Brain pericyte (primary cell): ENCODE measurements at regions not wholly inside any gene's neighbourhood (a gene's known extent, or its start where the extent isn't known, plus 50 kb on each side); places are given as distances from the start of the nearest gene placed in this dataset.

ENCODE experiments used
- DNase-seq: peaks from one replicate; pipeline ENCODE4 v3.0.0-alpha.2; 2012; ENCODE audit warnings: low read depth, low spot score

DNA sequence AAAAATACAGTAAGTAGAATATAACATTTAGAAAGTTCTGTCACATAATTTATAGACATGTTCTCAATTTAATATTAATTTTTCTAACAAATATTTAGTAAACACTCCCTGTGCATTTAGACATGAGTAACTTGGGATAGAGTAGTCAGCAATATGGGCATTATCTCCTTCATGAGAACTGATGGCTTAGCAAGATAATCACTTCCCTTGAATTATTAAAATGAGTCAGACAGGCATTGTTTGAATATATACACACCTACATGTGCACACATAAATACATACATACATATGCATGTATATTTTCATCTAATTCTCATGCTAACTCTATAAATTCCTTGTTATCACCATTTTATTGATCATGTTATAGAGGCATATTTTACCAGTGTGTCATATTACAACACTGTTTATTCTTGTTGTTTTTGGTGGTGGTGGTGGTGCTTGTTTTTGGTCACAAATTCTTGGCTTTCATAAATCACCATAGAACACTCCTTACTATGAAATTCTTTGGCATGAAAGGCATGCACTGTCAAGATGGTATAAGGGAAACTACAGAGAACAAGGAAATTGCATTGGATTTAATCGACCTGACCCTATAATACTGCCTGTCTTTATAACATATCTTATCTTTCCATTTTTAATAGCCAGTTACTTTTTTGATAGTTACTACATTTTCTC lies 434.5 kb upstream of the MANEA start:
- DNase-seq, result no peak

GRCh38 chr6:95143408-95144180 lies 433.7 kb upstream of the MANEA start:
- no peak for DNase-seq

- no peak for DNase-seq
Observed at GRCh38 chr6:95145457-95145856, 431.9 kb upstream of the MANEA start.

DNA sequence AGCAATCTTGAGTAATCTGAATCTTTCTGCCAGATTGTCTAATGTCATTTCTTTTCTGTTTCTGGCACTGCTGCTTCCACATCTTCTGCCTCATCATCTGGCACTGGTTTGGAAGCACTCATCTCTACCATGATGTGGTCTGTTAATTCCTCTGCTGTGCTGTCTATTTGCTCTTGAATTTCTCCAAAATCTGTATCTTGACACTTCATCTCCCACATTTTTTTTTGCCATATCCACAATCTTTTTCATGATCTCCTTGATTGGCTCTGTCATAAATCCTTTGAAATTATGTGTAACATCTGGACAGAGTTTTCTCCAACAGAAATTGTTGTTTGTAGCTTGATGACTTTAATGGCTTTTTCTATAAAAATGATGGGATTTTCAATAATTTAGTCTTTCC lies 417.8 kb upstream of the MANEA start:
- no peak for DNase-seq

DNA sequence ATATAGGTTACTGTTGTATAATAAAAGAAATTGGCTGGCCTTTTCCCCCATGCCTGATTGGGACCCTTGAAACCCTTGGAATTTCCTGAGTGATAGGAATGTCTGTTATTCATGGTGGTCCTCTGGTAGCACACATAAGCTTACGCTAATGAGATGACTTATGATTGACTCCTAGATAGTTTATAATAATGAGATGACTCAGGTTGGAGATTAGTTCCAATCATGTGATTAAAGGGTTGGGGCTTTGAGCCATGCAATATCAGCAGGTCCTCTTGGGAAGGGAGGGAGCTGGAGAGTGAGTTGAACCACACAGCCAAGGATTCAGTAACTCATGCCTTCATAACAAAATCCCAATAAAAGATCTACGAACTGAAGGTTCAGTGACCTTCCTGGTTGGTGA lies 407.6 kb upstream of the MANEA start:
- no peak for DNase-seq

DNA sequence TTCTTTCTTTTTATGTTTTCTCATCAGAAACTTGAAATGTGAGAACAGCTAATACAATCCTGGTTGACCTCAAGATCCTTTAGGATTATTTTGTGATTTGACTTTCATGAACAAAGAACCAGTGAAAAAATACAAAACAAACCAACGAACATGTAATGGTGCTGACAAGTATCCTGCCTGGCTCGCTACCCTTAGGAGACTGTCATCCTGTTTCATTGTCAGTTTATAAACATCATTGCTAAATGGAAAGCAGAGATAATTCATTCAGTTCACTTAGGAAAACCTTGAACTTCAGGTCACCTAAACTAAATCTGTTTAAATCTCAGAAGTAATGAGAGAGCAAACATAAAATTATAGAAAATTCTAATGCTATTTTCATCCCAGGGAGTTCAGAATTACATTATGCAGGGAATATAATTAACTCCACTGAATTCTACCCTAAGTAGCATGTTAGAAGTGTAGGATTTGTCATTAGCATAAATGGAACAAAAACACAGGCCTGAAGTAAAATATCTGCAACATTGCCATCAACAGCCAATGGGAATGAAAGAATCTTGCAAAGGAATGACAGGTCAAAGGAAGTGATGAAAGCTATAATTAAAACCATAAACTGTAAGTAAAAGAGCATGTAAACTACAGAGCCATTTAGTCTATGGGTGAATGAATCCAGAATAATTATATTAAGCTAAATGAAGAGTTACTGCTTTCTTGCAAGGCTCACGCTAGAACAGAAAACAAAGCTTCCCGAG lies 401.2 kb upstream of the MANEA start:
- DNase-seq, result no peak

GRCh38 chr6:95185874-95186273 lies 391.5 kb upstream of the MANEA start:
- DNase-seq, result no peak

DNA sequence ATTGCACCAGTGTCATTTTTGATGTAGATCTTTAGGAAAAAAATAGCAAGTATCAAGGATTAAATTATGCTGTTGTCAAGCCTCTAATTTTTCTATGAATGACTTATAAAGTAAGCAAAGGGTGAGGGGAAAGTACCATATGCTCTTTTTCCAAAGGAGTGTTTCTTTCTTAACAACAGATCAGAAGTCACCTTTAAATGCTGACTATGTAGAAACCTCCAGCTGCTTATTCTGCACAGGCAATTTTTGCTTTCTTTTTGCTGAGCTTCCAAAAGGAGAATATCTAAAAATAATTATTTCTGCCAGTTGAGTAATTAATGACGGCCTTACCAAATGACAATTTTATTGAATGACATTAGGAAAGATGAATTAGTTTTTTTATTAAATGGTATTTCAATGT lies 390.6 kb upstream of the MANEA start:
- DNase-seq, result no peak

- no peak for DNase-seq
Observed at GRCh38 chr6:95197590-95197989, 379.7 kb upstream of the MANEA start.

DNA sequence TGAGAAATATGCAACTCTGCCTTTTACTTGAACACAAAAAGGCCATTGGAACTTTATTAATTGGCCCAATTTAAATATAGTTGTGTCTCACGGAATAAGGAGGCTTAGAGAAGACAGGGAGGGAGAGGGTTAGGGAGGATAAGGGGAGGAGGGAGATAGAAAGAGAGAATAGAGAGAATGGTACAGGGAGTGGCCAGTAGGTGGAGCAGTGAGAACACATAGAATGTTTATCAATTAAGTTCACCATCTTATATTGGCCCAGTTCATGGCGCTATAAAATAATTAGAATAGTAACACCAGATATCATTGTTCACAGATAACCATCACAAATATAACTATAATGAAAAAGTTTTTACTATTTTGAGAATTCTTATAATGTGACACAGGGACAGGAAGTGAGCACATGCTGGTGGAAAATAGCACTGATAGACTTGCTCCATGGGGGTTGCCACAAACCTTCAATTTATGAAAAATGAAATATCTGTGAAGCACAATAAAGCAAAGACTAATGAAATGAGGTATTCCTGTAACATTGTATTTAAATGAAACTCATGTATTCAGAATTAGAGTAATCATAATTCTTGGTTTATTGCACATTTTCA lies 374.1 kb upstream of the MANEA start:
- no peak for DNase-seq

- no peak for DNase-seq
Observed at GRCh38 chr6:95204178-95204577, 373.2 kb upstream of the MANEA start.

- no peak for DNase-seq
Observed at GRCh38 chr6:95208621-95209020, 368.7 kb upstream of the MANEA start.

DNA sequence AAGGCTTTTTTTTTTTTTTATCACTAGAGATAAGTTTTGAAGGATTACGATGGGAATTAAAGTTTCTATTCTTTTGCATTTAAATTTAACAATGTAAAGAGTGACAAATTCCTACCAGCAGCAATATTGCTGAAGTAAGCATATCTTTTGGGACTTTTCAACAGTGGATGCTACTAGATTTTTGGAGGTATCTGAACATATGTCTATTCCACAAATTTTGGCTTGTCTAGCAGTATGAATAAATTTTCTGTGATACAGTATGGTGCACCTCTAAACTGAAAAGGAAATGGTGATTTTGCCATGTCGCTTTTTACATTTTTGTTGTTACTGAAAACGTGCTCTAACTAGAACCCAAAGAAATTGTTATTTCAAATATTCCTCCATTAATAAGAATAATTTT lies 368.3 kb upstream of the MANEA start:
- DNase-seq, result no peak

- no peak for DNase-seq
Observed at GRCh38 chr6:95216555-95216954, 360.8 kb upstream of the MANEA start.

DNA sequence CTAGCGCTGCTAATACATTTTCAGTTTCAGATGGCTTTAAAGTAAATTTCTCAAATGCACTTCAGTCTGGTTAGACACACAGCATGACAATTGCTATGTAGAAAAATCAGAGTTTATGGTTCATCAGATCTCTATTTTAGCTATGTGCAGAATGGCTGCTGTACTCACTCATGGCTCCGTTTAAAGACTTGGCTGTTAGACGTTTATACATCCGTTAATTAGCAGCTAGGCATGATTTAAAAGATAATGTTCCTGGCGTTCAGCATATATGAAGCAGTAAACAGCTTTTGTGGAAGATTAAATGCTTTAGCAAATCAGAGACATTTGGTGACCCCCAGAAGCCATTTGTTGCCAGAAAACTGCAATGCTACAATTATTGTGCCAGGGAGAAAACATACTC lies 350.0 kb upstream of the MANEA start:
- no peak for DNase-seq

GRCh38 chr6:95228636-95229035 lies 348.7 kb upstream of the MANEA start:
- DNase-seq, result no peak

GRCh38 chr6:95230071-95230740 lies 347.1 kb upstream of the MANEA start:
- no peak for DNase-seq

DNA sequence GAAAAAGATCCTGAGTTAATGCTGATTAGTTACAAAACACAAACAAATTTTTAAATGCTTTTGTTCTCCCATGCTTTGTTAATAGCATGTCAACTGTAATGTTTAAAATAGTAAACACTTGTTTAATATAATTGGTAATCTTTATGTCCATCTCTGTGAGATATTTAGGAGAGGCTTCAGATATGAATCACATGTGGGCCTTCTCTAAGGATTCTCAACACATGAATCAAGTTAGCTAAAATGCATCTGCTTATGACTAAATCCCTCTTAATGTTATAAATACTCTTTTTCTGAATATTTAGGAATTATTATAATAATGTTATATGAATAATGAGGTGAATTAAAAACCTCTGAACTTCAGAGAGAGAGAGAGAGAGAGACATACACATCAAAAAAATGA lies 345.9 kb upstream of the MANEA start:
- DNase-seq, result no peak

DNA sequence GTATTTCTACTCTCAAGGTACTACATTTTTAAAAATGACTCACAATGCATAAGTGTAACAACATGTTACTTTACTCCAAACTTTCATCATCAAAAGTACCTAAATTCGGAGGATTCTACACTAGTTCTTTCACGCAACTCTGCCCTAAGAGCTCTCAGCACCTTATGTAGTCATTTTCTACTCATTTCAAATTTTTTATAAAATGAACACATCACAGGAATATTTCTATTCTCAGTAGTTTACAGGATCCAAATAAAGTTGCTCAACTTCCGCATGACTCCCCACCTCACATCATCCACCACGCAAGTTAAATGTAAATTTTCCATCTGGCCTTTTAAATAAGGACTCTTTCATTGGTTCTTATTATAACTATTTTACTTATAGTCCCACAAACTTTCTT lies 344.9 kb upstream of the MANEA start:
- no peak for DNase-seq

DNA sequence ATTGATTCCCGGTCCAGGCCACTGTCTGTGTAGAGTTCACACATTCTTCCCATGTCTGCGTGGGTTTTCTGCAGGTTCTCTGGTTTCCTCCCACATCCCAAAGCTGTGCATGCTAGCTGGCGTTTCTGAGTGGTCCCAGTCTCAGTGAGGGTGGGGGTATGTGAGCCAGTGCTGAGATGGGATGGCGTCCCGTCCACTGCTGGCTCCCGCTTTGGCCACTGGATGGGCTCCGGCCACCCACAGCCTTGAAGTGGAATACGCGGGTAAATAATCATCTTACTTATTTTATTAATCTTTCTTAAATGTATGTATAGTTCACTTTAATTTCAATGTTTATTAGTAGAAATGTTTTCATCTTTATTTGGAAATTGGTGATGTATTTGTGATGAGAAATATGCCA lies 343.5 kb upstream of the MANEA start:
- no peak for DNase-seq

- no peak for DNase-seq
Observed at GRCh38 chr6:95240514-95240913, 336.8 kb upstream of the MANEA start.

DNA sequence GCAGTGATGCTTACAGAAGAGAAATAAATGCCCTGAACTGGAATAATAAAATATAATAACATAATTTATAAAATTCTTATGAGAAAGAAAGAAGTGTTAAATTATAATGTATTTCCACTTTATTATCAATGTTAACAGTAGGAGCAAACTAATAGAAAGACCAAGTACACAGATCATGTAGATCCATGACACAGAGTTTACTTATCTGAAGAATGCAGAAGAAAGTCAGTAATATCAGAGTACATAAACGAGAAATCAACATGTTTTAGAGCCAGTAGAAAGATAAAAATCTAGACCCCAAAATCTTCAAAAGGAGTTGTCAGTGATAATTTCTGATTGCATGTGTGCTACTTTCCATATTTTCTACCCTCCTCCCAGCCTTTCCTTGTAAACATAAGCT lies 334.8 kb upstream of the MANEA start:
- no peak for DNase-seq
